HL-60 (cell line): ENCODE measurements at regions not wholly inside any gene's neighbourhood (a gene's known extent, or its start where the extent isn't known, plus 50 kb on each side); places are given as distances from the start of the nearest gene placed in this dataset.

Source experiments
- DNase-seq, 2 experiments: peaks; one replicate each; pipeline ENCODE4 v3.0.0-alpha.2; 2010 to 2020; ENCODE audit warnings: low read depth in 1 of 2, low spot score in 1 of 2
- H3K27ac ChIP-seq: fragments of 250-450 bp; sonication (Bioruptor Pico); replicated peaks from 2 replicates; pipeline ENCODE4 v1.5.1; 2020; ENCODE audit warnings: mild to moderate bottlenecking, moderate library complexity
- H3K27me3 ChIP-seq: fragments of 250-450 bp; sonication (Bioruptor Pico); 2 replicates; pipeline ENCODE4 v1.5.1; 2021; ENCODE audit warnings: mild to moderate bottlenecking, moderate library complexity; ENCODE audit not compliant: insufficient read depth, poor library complexity, severe bottlenecking
- H3K4me3 ChIP-seq: replicated peaks from 2 replicates; pipeline ENCODE4 v1.5.1; 2011; ENCODE audit warnings: mild to moderate bottlenecking, control low read depth, low read length; ENCODE audit not compliant: insufficient read depth
- CTCF ChIP-seq: IDR thresholded peaks from one replicate; pipeline ENCODE4 v1.5.1; 2011; ENCODE audit warnings: low read length, control low read depth, inconsistent platforms; ENCODE audit not compliant: insufficient read depth
- GABPA ChIP-seq: IDR thresholded peaks from 2 replicates; pipeline ENCODE4 v1.6.1; 2012; ENCODE audit warnings: low read depth
- POLR2AphosphoS5 ChIP-seq: IDR thresholded peaks from 2 replicates; pipeline ENCODE4 v1.6.1; 2012; ENCODE audit warnings: low read depth
- SPI1 ChIP-seq: IDR thresholded peaks from 2 replicates; pipeline ENCODE4 v1.6.1; 2012; ENCODE audit warnings: low read depth, mild to moderate bottlenecking, borderline replicate concordance
- TF ChIP-seq, protein P1 (sequence below): IDR thresholded peaks from 2 replicates; pipeline ENCODE4 v1.6.1; 2012; ENCODE audit warnings: low read depth; ENCODE audit not compliant: insufficient replicate concordance

- no peak overlapping the region for H3K27ac ChIP-seq
These were observed 185.6 kb downstream of the INSC start for GRCh38 chr11:15300341-15300740.

DNA sequence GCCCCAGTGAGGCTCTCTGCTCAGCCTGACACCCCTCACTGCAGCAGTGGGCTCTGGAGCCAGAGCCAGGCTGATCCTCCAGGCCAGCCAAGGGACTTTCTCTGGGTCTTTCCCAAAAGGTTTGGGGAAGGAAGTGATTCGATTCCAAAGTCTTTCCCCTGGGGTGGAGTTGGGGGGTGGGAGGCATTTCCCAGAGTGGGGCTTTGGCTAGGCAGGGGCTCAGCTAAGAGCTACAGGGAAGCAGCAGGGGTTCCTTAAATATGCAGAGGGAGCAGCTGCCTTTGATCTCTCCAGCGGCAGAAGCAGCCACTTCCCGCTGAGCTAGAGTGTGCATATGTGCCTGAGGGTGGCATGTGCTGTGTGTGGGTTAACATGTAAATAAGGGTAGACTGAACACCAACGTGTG is 192.9 kb downstream of the INSC start:
- TF ChIP-seq GABPA (no peak), POLR2AphosphoS5 (no peak), CTCF (no peak), SPI1 (no peak)
- TF ChIP-seq, protein P1, sequence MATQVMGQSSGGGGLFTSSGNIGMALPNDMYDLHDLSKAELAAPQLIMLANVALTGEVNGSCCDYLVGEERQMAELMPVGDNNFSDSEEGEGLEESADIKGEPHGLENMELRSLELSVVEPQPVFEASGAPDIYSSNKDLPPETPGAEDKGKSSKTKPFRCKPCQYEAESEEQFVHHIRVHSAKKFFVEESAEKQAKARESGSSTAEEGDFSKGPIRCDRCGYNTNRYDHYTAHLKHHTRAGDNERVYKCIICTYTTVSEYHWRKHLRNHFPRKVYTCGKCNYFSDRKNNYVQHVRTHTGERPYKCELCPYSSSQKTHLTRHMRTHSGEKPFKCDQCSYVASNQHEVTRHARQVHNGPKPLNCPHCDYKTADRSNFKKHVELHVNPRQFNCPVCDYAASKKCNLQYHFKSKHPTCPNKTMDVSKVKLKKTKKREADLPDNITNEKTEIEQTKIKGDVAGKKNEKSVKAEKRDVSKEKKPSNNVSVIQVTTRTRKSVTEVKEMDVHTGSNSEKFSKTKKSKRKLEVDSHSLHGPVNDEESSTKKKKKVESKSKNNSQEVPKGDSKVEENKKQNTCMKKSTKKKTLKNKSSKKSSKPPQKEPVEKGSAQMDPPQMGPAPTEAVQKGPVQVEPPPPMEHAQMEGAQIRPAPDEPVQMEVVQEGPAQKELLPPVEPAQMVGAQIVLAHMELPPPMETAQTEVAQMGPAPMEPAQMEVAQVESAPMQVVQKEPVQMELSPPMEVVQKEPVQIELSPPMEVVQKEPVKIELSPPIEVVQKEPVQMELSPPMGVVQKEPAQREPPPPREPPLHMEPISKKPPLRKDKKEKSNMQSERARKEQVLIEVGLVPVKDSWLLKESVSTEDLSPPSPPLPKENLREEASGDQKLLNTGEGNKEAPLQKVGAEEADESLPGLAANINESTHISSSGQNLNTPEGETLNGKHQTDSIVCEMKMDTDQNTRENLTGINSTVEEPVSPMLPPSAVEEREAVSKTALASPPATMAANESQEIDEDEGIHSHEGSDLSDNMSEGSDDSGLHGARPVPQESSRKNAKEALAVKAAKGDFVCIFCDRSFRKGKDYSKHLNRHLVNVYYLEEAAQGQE: no peak
- DNase-seq: no peak
- Histone ChIP-seq H3K27ac (no peak overlapping the region), H3K4me3 (no peak overlapping the region), H3K27me3 (no peaks in the 10 kb centered on the region)

More at GRCh38 chr11:15300341-15300740, 185.6 kb downstream of the INSC start:
- Histone ChIP-seq H3K4me3 (no peak overlapping the region), H3K27me3 (no peaks in the 10 kb centered on the region)
- no peak for DNase-seq
- TF ChIP-seq POLR2AphosphoS5: no peak
- TF ChIP-seq, protein P1: no peak
- TF ChIP-seq CTCF: no peak
- no peak for TF ChIP-seq GABPA
- no peak for TF ChIP-seq SPI1

DNA sequence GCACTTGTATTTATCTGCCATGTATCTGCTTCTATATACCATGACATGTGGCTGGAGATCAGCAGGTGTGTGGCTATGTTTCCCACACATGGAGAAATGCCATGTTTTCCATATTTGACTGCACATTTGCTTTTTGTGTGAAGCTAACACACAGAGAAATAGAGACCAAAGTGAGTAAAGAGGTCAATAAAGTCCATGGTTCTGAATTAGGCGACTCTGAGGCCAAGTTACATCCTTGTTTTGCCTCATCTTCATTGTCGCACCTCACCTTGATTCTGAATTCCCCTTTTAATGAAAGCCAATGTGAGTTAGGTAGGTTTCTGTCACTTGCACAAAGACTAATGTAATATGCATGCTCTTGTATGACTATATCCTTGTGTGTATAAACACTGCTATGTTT is 194.1 kb downstream of the INSC start:
- no peak for DNase-seq
- no peak overlapping the region for H3K4me3 ChIP-seq
- H3K27ac ChIP-seq: no peak overlapping the region
- no peaks in the 10 kb centered on the region for H3K27me3 ChIP-seq
- TF ChIP-seq GABPA (no peak), SPI1 (no peak), CTCF (no peak)
- TF ChIP-seq, protein P1: no peak
